Activated T-cell treated with anti-CD3 and anti-CD28 coated beads, Interleukin-2, amount 50 U/mL, for 4 hours (primary cell): ENCODE measurements at regions not wholly inside any gene's neighbourhood (a gene's known extent, or its start where the extent isn't known, plus 50 kb on each side); places are given as distances from the start of the nearest gene placed in this dataset.

ENCODE experiments used
- ATAC-seq, 2 donors: fragments of 200-7000 bp; cut with Tn5 transposase; one replicate each; pipeline ENCODE4 v1.10.0; 2021
- DNase-seq: peaks from one replicate; pipeline ENCODE4 v3.0.0-alpha.2; 2020
- H3K27me3 Mint-ChIP-seq: one replicate; pipeline ENCODE4 v1.8.0; 2021; ENCODE audit warnings: low read depth, mixed read lengths
- H3K36me3 Mint-ChIP-seq: one replicate; pipeline ENCODE4 v1.8.0; 2022; ENCODE audit warnings: mixed read lengths; ENCODE audit not compliant: insufficient read depth
- H3K4me1 Mint-ChIP-seq: one replicate; pipeline ENCODE4 v1.8.0; 2021; ENCODE audit warnings: low read depth, mixed read lengths
- H3K4me3 Mint-ChIP-seq: one replicate; pipeline ENCODE4 v1.8.0; 2021; ENCODE audit warnings: mild to moderate bottlenecking, moderate library complexity, mixed read lengths
- H3K9me3 Mint-ChIP-seq: one replicate; pipeline ENCODE4 v1.8.0; 2021; ENCODE audit warnings: mixed read lengths

DNA sequence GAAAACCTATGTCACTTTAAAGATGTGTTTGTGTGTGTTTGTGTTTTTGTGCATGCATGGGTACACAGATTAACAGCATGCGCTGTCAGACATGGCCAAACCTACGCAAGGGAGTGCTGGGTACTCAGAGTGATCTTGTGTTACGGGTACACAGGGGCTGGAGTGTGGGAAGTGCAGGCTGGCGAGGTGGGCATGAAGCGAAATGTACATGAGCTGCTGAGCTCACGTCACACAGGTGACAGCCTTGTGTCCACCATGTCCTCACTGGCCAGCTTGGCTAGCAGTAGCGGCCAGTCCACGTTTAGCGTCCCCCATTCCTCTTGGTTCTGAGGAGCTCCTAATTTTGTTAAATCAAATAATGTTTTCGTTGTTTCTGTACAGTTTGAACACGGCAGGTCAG is 979.7 kb upstream of the TMEM132C start:
- no peak for ATAC-seq
- H3K4me1 Mint-ChIP-seq, result no peaks in the 10 kb centered on the region
- H3K27me3 Mint-ChIP-seq, result no peaks in the 10 kb centered on the region
- no peak overlapping the region for H3K4me3 Mint-ChIP-seq
- H3K36me3 Mint-ChIP-seq, result no peaks in the 10 kb centered on the region
- DNase-seq, result no peak
- no peaks in the 10 kb centered on the region for H3K9me3 Mint-ChIP-seq

DNA sequence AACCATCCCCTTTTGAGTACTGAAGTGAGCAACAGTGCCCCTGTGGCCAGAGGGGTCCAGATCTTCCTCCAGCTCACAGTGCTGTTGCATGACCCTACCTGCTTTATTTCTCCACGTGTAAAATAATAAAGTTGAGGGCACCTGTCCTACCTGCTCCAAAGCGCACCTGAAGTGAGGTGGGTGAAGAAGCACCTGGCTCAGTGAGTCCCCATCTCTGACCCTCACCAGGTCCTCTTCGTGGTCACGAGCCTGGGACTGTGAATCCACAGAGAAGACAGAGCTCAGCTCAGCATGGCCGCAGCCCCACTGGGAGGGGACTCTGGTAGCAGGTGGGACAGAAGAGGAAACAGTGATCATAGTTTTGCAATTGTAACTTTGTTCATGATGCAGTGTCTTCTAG is 976.7 kb upstream of the TMEM132C start:
- no peaks in the 10 kb centered on the region for H3K36me3 Mint-ChIP-seq
- DNase-seq (no peak), ATAC-seq (no peak)
- H3K27me3 Mint-ChIP-seq, result no peaks in the 10 kb centered on the region
- H3K9me3 Mint-ChIP-seq, result no peaks in the 10 kb centered on the region
- H3K4me3 Mint-ChIP-seq, result no peak overlapping the region
- no peaks in the 10 kb centered on the region for H3K4me1 Mint-ChIP-seq

DNA sequence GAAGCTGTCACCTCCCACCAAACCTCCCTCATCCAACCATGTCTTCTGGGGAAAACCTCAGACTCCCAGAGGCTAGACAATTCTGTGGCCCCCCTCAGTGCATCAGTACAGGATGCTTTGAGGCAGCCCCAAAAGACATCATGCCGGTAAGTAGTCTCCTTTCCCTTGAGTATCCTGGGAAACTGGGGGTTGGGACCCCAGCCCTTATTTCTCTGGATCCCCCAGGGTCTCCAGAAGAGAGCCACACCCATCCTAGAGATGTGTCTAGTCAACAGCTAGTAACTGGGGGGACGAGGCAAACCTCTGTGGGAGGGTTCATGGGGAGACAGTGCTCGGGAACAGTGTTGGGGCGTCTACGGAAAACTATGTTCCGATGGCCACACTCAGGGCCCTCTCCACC is 974.2 kb upstream of the TMEM132C start:
- Mint-ChIP-seq H3K9me3 (no peaks in the 10 kb centered on the region), H3K4me1 (no peaks in the 10 kb centered on the region), H3K4me3 (no peak overlapping the region), H3K27me3 (no peaks in the 10 kb centered on the region), H3K36me3 (no peaks in the 10 kb centered on the region)
- no peak for ATAC-seq
- DNase-seq, result no peak

DNA sequence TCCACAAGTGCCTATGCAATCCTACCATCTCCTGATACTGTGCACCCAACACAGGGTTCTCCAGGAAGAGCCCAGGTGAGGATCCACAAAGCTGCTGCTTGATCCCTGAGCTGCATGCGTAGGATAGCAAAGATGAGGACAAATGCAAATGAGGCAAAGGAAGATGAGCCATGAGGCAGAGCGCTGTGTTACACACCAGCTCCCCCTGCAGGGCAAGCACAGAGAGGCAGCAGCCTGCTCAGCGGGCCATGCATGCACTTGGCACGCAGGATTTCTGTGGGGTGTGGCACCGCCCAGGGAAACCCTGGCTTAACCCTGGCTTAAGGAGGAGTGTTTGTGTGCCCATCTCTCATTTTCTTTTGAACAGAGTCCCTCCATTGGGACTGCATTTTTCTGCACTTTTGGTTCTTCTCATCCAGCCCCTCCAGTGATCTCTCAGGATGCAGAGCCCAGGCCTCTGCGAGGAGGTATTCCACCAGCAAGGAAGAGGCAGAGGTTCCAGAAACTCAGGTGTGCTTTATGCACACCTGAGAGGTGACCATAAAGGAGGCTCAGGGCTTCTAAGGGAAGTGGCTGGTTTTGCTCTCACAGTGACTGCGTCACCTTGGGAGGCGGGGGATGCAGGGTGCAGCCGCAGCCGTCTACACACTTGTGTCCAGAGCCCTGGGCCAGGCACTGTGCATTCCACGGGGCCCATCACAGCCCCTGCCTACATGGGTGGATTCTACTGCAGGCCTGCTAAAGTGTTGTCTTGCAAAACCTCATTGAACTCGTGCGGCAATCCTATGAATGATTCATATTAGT is 973.3 kb upstream of the TMEM132C start:
- Mint-ChIP-seq H3K9me3 (no peaks in the 10 kb centered on the region), H3K27me3 (no peaks in the 10 kb centered on the region), H3K4me3 (no peak overlapping the region), H3K36me3 (no peaks in the 10 kb centered on the region), H3K4me1 (no peaks in the 10 kb centered on the region)
- ATAC-seq (peak; percentile 65 to 77), DNase-seq (peak; percentile 19)

DNA sequence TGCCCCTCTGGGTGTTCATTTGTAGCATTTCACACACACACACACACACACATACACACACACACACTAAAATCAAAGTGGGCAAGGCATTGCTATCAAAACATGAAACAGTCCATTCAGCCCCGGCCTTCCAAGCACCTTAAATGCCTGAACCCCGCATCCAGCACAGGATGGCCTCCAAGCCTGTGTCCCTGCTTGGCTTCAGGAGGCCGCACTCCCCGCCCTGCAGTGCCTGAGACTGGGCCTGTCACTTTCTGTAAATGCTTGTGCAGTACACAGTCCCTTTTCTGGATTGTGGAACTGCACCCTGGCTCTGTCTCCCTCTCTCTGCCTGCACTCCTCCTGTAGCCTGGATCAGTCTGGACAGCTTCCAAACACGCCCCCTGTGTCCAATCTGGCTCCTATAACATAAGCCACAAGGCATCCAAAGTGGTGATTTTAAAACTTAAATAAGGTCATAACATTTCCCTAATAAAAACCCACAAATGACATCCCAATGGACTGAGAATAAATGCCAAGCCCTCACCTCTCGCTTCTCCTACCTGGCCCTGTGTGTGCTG is 972.2 kb upstream of the TMEM132C start:
- Mint-ChIP-seq H3K9me3 (no peaks in the 10 kb centered on the region), H3K4me3 (no peak overlapping the region), H3K27me3 (no peaks in the 10 kb centered on the region), H3K4me1 (no peaks in the 10 kb centered on the region), H3K36me3 (no peaks in the 10 kb centered on the region)
- ATAC-seq, result no peak
- no peak for DNase-seq

DNA sequence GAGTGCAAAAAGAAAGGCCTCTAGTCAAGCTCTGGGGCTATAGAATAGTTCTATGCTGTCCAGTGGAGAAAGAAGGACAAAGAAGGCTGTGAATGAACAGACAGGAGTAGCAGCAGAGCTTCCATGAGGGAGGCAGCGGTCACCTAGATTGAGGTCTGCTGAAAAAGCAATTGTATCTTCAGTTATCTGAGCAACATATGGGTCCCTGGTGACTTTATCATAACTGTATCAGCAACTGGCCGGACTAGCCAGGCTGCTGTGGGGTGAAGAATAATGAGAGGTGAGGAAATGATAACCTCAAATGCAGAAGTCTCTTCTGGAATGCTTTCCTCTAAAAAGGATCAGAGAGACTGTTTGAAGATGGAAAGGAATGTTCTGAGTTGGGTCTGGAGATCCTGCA is 971.3 kb upstream of the TMEM132C start:
- ATAC-seq (no peak), DNase-seq (no peak)
- H3K4me3 Mint-ChIP-seq, result no peak overlapping the region
- H3K4me1 Mint-ChIP-seq, result no peaks in the 10 kb centered on the region
- H3K36me3 Mint-ChIP-seq, result no peaks in the 10 kb centered on the region
- H3K27me3 Mint-ChIP-seq, result no peaks in the 10 kb centered on the region
- H3K9me3 Mint-ChIP-seq, result no peaks in the 10 kb centered on the region

DNA sequence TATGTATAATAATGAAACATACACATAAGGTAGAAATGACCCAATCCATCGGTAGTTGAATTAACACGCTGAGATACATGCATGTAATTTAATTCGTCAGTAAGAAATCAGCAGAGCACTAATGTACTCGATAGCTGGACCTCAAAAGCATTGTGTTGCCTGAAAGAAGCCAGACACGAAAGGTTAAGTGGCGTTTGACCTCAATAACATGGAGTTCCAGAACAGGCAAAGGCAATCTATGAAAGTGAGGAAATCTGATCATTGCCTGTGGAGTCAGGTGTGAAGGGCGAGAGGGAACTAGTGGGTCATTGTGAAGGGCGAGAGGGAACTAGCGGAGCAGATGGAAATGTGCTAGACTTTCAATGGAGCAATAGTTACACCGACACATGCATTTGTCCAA is 970.4 kb upstream of the TMEM132C start:
- Mint-ChIP-seq H3K9me3 (no peaks in the 10 kb centered on the region), H3K36me3 (no peaks in the 10 kb centered on the region), H3K4me3 (no peak overlapping the region), H3K4me1 (no peaks in the 10 kb centered on the region), H3K27me3 (no peaks in the 10 kb centered on the region)
- DNase-seq, result no peak
- ATAC-seq, result no peak

DNA sequence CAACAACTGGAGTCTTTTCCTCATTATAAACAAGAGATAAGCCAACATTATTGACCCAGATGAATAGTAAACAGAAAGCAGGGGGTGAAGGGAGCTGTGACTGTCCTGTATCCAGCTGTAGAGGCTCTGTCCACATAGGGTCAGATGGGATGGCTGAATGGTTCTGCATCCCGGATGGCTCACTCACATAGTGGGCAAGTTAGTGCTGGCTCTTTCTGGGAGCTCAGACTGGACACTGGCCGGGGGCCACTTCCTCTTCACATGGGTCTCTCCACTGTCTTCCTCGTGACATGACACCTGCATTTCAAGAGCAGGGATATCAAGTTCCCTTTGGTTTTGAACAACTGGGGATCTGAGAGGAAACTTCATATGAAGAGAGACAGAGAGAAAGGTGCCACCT is 969.6 kb upstream of the TMEM132C start:
- H3K4me3 Mint-ChIP-seq, result no peak overlapping the region
- H3K4me1 Mint-ChIP-seq, result no peaks in the 10 kb centered on the region
- DNase-seq (no peak), ATAC-seq (no peak)
- no peaks in the 10 kb centered on the region for H3K36me3 Mint-ChIP-seq
- no peaks in the 10 kb centered on the region for H3K27me3 Mint-ChIP-seq
- no peaks in the 10 kb centered on the region for H3K9me3 Mint-ChIP-seq

DNA sequence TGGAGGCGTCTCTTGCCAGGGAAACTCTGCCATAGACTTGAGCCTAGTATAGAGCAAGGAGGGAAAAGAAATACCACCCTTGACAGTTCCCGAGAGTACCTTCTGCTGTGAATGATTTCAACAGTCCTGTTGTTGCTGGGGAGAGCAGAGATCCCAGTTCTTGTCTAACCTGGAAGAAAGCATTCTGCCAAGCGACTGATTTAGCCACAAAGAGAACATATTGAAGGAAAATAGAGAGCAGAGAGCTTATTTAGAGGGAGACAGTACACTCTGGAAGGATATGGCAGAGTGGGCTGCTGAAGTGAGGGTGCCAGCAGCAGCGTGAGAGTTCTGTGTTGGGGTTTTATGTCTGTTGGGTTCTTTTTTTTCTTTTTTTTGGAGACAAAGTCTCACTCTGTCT is 966.9 kb upstream of the TMEM132C start:
- Mint-ChIP-seq H3K4me1 (no peaks in the 10 kb centered on the region), H3K27me3 (peaks cover 1% of the 10 kb centered on the region), H3K9me3 (no peaks in the 10 kb centered on the region)

DNA sequence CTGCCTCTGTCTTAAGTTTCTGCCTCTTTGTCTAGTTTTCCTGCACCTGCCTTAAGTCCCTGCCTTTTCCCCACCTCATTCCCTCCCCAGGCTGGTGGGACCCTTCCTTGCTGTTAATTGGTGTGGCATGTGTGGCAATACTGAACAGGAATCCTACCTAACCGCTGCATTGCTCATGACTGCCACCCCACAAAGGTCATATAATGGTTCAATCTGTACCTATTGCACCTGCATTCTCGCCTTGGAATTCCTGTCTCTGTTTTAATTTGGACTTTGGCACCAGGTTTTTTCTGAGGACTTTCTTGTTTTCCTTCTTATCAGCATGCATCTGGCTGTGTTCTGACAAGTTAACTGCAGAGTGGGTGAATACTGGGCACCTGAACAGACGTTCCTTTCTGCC is 966.2 kb upstream of the TMEM132C start:
- peaks cover 1% of the 10 kb centered on the region for H3K27me3 Mint-ChIP-seq
- H3K4me1 Mint-ChIP-seq, result no peaks in the 10 kb centered on the region

More for the DNA sequence above, 966.9 kb upstream of the TMEM132C start:
- no peak for ATAC-seq
- no peak for DNase-seq
- Mint-ChIP-seq H3K4me3 (no peak overlapping the region), H3K36me3 (no peaks in the 10 kb centered on the region)

DNA sequence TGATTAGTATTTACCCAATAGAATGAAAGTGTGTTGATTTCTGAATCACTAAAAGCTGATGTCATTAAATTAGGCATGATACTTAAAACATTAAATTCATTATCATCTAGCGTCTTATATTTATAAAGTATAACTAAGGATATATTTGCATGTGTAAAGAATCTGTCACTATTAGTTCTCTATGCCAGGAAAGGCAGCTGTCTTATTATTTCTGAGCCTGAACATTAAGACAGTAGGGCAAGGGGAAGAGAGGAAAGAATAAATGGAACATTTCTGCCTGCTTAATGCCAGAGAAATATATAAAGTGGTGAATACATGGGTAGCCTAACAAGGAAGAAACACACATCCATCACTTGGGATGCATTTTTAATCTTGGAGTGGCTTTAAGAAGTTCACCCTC is 965.1 kb upstream of the TMEM132C start:
- Mint-ChIP-seq H3K9me3 (no peaks in the 10 kb centered on the region), H3K27me3 (peaks cover 1% of the 10 kb centered on the region), H3K36me3 (no peaks in the 10 kb centered on the region), H3K4me1 (no peaks in the 10 kb centered on the region), H3K4me3 (no peak overlapping the region)
- ATAC-seq (no peak), DNase-seq (no peak)

More for the DNA sequence above, 966.2 kb upstream of the TMEM132C start:
- Mint-ChIP-seq H3K36me3 (no peaks in the 10 kb centered on the region), H3K4me3 (no peak overlapping the region), H3K9me3 (no peaks in the 10 kb centered on the region)
- ATAC-seq (no peak), DNase-seq (no peak)

DNA sequence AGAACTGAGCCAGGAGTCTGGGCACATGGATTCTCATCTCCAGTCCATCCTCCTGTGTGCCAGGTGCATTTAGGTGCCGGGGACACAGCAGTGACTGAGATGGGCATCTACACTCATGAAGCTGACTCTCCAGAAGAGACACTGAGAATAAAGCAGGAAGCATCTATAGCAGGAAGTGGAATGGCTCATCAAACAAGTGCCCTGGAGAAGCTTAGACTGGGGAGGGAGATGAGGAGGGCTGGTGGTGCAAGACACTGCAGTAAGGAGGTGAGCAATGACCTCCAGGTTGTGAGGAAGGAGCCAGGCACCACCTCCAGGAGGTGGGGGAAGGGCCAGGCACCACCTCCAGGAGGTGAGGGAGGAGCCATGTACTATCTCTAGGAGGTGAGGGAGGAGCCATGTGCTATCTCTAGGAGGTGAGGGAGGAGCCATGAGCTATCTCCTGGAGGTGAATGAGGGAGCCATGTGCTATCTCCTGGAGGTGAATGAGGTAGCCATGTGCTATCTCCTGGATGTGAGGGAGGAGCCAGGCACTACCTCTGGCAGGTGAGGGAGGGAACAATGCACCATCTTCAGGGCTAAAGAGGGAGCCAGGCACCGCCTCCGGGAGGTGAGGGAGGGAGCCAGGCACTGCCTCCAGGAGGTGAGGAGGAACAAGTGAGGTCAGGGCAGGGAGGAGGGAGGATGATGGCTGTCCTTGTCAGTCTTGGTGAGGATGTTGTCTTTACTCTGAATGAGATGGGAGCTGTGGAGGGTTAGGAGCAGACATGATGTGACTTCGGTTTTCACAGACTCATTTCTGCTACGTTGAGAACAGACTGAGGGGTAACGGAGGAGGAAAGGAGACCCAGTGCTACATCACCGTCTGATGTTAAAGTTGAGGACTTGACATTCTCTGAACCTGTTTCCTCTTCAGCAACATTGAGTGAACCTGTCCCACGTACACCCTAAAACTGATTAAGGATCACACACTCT is 961.9 kb upstream of the TMEM132C start:
- H3K9me3 Mint-ChIP-seq, result no peaks in the 10 kb centered on the region
- H3K27me3 Mint-ChIP-seq, result peaks cover 1% of the 10 kb centered on the region
- no peaks in the 10 kb centered on the region for H3K4me1 Mint-ChIP-seq
- no peak for ATAC-seq
- H3K4me3 Mint-ChIP-seq, result no peak overlapping the region
- no peak for DNase-seq
- H3K36me3 Mint-ChIP-seq, result no peaks in the 10 kb centered on the region

DNA sequence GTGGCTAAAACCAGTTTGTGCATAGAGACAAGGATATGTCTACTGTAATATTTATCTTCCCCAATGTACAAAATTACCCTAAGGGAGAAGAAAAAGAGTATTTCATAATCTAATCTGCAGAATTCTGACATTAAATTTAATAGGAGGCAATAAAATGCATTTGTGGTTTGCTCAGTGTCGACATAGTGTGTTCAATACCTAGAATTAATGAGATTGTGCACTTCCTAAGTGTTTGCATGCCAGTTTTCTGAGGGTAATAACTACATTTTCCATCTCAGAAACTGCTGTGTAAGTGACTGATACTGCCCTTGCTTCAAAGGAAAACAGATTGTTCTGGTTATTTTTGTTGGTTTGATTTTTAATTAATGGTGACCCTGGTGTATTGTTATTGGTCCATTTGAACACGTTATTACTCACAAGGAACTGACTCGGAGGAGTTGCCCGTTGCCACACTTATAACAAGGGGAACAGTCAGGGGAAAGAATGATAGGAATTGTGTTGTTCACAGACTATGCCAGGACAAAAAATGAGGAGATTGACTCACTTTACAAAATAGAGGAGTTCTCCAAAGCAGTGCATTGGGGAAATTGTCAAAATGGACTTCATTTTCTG is 960.3 kb upstream of the TMEM132C start:
- no peak for ATAC-seq
- DNase-seq, result no peak
- no peaks in the 10 kb centered on the region for H3K4me1 Mint-ChIP-seq
- H3K4me3 Mint-ChIP-seq, result no peak overlapping the region
- H3K27me3 Mint-ChIP-seq, result peaks cover 1% of the 10 kb centered on the region
- H3K36me3 Mint-ChIP-seq, result no peaks in the 10 kb centered on the region
- no peaks in the 10 kb centered on the region for H3K9me3 Mint-ChIP-seq

DNA sequence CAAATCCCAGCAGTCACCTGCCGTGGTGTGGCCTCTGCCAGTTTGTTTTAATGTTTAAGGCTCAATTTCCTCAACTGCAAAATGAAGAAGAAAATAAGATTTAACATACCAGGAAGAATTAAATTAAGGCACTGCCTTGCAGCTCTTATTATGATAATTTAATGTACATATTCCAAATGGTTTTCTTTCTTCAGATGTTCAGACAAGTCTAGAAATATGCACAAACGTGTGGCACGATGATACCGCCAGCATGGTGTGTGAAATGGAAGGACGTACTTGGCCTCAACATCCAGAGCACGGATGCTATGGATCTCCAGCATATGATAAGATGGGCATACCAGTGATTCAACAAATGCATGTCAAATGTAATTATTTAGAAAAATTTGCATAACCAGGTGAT is 959.4 kb upstream of the TMEM132C start:
- Mint-ChIP-seq H3K4me1 (no peaks in the 10 kb centered on the region), H3K36me3 (no peaks in the 10 kb centered on the region), H3K4me3 (no peak overlapping the region), H3K9me3 (no peaks in the 10 kb centered on the region), H3K27me3 (peaks cover 1% of the 10 kb centered on the region)
- ATAC-seq (no peak), DNase-seq (no peak)
